SK-N-SH treated with all-trans-retinoic acid at 6 μM for 48 hours (cell line): ENCODE measurements at regions not wholly inside any gene's neighbourhood (a gene's known extent, or its start where the extent isn't known, plus 50 kb on each side); places are given as distances from the start of the nearest gene placed in this dataset.

Experiments
- ATAC-seq: fragments of 200-7000 bp; cut with Tn5 transposase; 3 replicates; pipeline ENCODE4 v1.9.1; 2020; ENCODE audit warnings: mild to moderate bottlenecking, moderate library complexity
- ARNTL ChIP-seq: fragments of 450-650 bp; formaldehyde crosslinking; IDR thresholded peaks from 2 replicates; pipeline ENCODE4 v1.5.0; 2020; ENCODE audit warnings: low read depth, mild to moderate bottlenecking, moderate library complexity, borderline replicate concordance
- BACH2 ChIP-seq: fragments of 250-450 bp; sonication (Bioruptor Pico); IDR thresholded peaks from 2 replicates; pipeline ENCODE4 v1.9.0; 2021; ENCODE audit warnings: mild to moderate bottlenecking, borderline replicate concordance
- CSDC2 ChIP-seq: fragments of 250-450 bp; sonication (Bioruptor Pico); IDR thresholded peaks from 2 replicates; pipeline ENCODE4 v1.5.0; 2020; ENCODE audit warnings: mild to moderate bottlenecking, moderate library complexity
- ESRRG ChIP-seq: fragments of 250-450 bp; sonication (Bioruptor Pico); IDR thresholded peaks from 2 replicates; pipeline ENCODE4 v1.6.1; 2021; ENCODE audit warnings: mild to moderate bottlenecking
- GLIS3 ChIP-seq: fragments of 250-450 bp; sonication (Bioruptor Pico); IDR thresholded peaks from 2 replicates; pipeline ENCODE4 v1.5.0; 2020; ENCODE audit warnings: mild to moderate bottlenecking, moderate library complexity
- ISL1 ChIP-seq: fragments of 250-450 bp; sonication (Bioruptor Pico); IDR thresholded peaks from 2 replicates; pipeline ENCODE4 v2.1.2; 2022; ENCODE audit warnings: mild to moderate bottlenecking, moderate library complexity
- OSR1 ChIP-seq: fragments of 250-450 bp; sonication (Bioruptor Pico); IDR thresholded peaks from 2 replicates; pipeline ENCODE4 v1.8.0; 2022; ENCODE audit warnings: moderate library complexity, mild to moderate bottlenecking, inconsistent platforms
- PPARA ChIP-seq: fragments of 250-450 bp; sonication (Bioruptor Pico); IDR thresholded peaks from 2 replicates; pipeline ENCODE4 v1.5.0; 2020; ENCODE audit warnings: mild to moderate bottlenecking, borderline replicate concordance
- RARB ChIP-seq: fragments of 250-450 bp; sonication (Bioruptor Pico); IDR thresholded peaks from 2 replicates; pipeline ENCODE4 v1.8.0; 2021; ENCODE audit warnings: mild to moderate bottlenecking, moderate library complexity
- SNAI2 ChIP-seq: fragments of 250-450 bp; sonication (Bioruptor Pico); IDR thresholded peaks from 2 replicates; pipeline ENCODE4 v1.5.0; 2020; ENCODE audit warnings: mild to moderate bottlenecking, moderate library complexity
- TCF4 ChIP-seq: fragments of 250-450 bp; sonication (Bioruptor Pico); IDR thresholded peaks from 2 replicates; pipeline ENCODE4 v1.8.0; 2021; ENCODE audit warnings: mild to moderate bottlenecking, moderate library complexity, borderline replicate concordance
- TOX ChIP-seq: fragments of 250-450 bp; sonication (Bioruptor Pico); IDR thresholded peaks from 2 replicates; pipeline ENCODE4 v1.8.0; 2021; ENCODE audit warnings: mild to moderate bottlenecking, moderate library complexity, borderline replicate concordance
- ZC3H10 ChIP-seq: fragments of 250-450 bp; sonication (Bioruptor Pico); IDR thresholded peaks from 2 replicates; pipeline ENCODE4 v1.5.1; 2021; ENCODE audit warnings: mild to moderate bottlenecking, moderate library complexity
- ZFP3 ChIP-seq: fragments of 250-450 bp; sonication (Bioruptor Pico); IDR thresholded peaks from 2 replicates; pipeline ENCODE4 v1.5.0; 2020; ENCODE audit warnings: mild to moderate bottlenecking, moderate library complexity
- ZFP30 ChIP-seq: fragments of 450-650 bp; formaldehyde crosslinking; IDR thresholded peaks from 2 replicates; pipeline ENCODE4 v1.5.0; 2022; ENCODE audit warnings: mild to moderate bottlenecking, moderate library complexity
- ZNF565 ChIP-seq: fragments of 450-650 bp; formaldehyde crosslinking; conservative IDR thresholded peaks from 2 replicates; pipeline ENCODE4 v1.5.0; 2020; ENCODE audit warnings: low read depth, mild to moderate bottlenecking, moderate library complexity
- ZNF70 ChIP-seq: fragments of 450-650 bp; formaldehyde crosslinking; IDR thresholded peaks from 2 replicates; pipeline ENCODE4 v1.5.0; 2020; ENCODE audit warnings: mild to moderate bottlenecking, moderate library complexity
- ZNF8 ChIP-seq: fragments of 450-650 bp; formaldehyde crosslinking; IDR thresholded peaks from 2 replicates; pipeline ENCODE4 v1.5.0; 2020; ENCODE audit warnings: mild to moderate bottlenecking, moderate library complexity
- TF ChIP-seq, protein P1 (sequence below): fragments of 250-450 bp; sonication (Bioruptor Pico); IDR thresholded peaks from 2 replicates; pipeline ENCODE4 v1.5.1; 2021; ENCODE audit warnings: mild to moderate bottlenecking, moderate library complexity
- TF ChIP-seq, protein P2 (sequence below): fragments of 250-450 bp; sonication (Bioruptor Pico); IDR thresholded peaks from 2 replicates; pipeline ENCODE4 v1.5.1; 2020; ENCODE audit warnings: low read depth, mild to moderate bottlenecking, moderate library complexity
- TF ChIP-seq, protein P3 (sequence below): fragments of 250-450 bp; sonication (Bioruptor Pico); IDR thresholded peaks from 2 replicates; pipeline ENCODE4 v1.8.0; 2021; ENCODE audit warnings: low read depth, mild to moderate bottlenecking, moderate library complexity, borderline replicate concordance

DNA sequence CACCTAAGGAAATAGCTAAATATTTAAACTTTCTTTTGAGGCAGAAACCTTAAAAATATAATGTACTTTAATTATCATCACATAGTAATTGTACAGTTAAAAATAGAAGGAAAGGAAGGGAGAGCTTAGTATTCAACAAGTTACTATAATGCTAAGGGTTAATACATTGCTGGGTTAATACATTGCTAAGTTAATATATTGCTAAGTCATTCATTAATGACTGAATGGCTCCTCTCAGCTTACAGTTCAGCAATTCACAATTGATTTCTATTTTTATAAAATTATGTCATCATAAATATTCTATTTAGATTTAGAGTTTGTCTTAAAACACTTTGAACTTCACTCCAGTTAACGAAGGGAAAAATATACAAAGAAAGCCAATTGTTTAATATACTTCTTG lies 207.9 kb downstream of the BMP4 start:
- TF ChIP-seq ZC3H10 (CRISPR knock-in tag) = no peak
- TF ChIP-seq PPARA = no peak
- no peak for TF ChIP-seq ISL1 (CRISPR knock-in tag)
- TF ChIP-seq SNAI2 (CRISPR knock-in tag) = no peak
- TF ChIP-seq TCF4 (CRISPR knock-in tag) = no peak
- TF ChIP-seq, protein P1, sequence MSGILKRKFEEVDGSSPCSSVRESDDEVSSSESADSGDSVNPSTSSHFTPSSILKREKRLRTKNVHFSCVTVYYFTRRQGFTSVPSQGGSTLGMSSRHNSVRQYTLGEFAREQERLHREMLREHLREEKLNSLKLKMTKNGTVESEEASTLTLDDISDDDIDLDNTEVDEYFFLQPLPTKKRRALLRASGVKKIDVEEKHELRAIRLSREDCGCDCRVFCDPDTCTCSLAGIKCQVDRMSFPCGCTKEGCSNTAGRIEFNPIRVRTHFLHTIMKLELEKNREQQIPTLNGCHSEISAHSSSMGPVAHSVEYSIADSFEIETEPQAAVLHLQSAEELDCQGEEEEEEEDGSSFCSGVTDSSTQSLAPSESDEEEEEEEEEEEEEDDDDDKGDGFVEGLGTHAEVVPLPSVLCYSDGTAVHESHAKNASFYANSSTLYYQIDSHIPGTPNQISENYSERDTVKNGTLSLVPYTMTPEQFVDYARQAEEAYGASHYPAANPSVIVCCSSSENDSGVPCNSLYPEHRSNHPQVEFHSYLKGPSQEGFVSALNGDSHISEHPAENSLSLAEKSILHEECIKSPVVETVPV (CRISPR knock-in tag) = no peak
- TF ChIP-seq, protein P2, sequence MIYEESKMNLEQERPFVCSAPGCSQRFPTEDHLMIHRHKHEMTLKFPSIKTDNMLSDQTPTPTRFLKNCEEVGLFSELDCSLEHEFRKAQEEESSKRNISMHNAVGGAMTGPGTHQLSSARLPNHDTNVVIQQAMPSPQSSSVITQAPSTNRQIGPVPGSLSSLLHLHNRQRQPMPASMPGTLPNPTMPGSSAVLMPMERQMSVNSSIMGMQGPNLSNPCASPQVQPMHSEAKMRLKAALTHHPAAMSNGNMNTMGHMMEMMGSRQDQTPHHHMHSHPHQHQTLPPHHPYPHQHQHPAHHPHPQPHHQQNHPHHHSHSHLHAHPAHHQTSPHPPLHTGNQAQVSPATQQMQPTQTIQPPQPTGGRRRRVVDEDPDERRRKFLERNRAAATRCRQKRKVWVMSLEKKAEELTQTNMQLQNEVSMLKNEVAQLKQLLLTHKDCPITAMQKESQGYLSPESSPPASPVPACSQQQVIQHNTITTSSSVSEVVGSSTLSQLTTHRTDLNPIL (CRISPR knock-in tag) = no peak
- TF ChIP-seq, protein P3, sequence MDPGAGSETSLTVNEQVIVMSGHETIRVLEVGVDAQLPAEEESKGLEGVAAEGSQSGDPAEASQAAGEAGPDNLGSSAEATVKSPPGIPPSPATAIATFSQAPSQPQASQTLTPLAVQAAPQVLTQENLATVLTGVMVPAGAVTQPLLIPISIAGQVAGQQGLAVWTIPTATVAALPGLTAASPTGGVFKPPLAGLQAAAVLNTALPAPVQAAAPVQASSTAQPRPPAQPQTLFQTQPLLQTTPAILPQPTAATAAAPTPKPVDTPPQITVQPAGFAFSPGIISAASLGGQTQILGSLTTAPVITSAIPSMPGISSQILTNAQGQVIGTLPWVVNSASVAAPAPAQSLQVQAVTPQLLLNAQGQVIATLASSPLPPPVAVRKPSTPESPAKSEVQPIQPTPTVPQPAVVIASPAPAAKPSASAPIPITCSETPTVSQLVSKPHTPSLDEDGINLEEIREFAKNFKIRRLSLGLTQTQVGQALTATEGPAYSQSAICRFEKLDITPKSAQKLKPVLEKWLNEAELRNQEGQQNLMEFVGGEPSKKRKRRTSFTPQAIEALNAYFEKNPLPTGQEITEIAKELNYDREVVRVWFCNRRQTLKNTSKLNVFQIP (CRISPR knock-in tag) = no peak
- TF ChIP-seq ZFP30 (CRISPR knock-in tag) = no peak
- no peak for TF ChIP-seq GLIS3 (CRISPR knock-in tag)
- TF ChIP-seq ZNF70 (CRISPR knock-in tag) = no peak
- no peak for TF ChIP-seq ZNF565 (CRISPR knock-in tag)
- no peak for TF ChIP-seq CSDC2 (CRISPR knock-in tag)
- TF ChIP-seq ESRRG (CRISPR knock-in tag) = no peak
- ATAC-seq = no peak

DNA sequence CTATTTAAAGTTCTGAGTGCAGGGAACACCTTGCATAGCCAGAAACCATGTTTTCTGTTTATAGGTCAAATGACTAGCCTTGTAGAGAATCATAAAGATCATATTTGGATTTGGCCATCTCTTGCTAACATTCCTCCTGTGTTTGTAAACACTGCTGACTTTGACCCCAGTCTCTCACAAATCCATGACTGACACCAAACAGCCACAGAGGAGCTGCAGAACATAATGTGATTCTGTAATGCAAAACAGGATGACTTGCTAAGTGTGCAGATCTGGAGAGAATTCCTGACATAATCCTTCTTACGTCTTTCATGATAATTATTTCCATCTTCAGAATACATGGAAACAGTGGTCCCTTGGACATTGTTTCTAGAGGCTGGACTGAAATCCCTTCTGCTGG lies 211.8 kb downstream of the BMP4 start:
- TF ChIP-seq, protein P2 (CRISPR knock-in tag) = no peak
- TF ChIP-seq ZC3H10 (CRISPR knock-in tag) (no peak), OSR1 (no peak), ESRRG (CRISPR knock-in tag) (no peak), ARNTL (CRISPR knock-in tag) (no peak), TCF4 (CRISPR knock-in tag) (no peak), BACH2 (no peak), RARB (CRISPR knock-in tag) (no peak), ZNF70 (CRISPR knock-in tag) (no peak), ISL1 (CRISPR knock-in tag) (no peak), SNAI2 (CRISPR knock-in tag) (no peak), ZFP3 (CRISPR knock-in tag) (no peak), PPARA (no peak), ZNF565 (CRISPR knock-in tag) (no peak), ZNF8 (no peak)
- TF ChIP-seq, protein P1 (CRISPR knock-in tag) = no peak
- ATAC-seq = no peak

DNA sequence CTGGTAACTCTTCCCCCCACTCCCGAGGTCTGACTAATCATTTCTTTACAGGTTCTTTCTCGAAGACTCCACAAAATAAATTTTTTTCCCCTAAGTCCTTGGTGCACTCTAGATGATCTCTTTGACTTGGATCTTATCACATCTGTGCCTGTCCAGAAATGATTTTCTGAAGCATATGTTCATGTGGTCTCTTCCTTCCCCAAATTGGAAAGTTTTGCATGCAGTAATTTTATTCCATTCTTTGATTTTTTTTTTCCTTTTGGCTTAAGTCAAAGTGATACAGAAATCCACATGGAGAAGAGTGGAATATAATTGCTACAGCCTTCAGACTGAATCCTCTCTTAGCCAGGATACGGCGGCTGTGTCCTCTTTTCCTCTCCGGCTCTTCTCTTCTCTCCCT lies 213.3 kb downstream of the BMP4 start:
- no peak for ATAC-seq
- no peak for TF ChIP-seq TCF4 (CRISPR knock-in tag)
- no peak for TF ChIP-seq ZNF70 (CRISPR knock-in tag)
- no peak for TF ChIP-seq CSDC2 (CRISPR knock-in tag)
- no peak for TF ChIP-seq ZNF565 (CRISPR knock-in tag)
- no peak for TF ChIP-seq ZNF8
- no peak for TF ChIP-seq ZFP3 (CRISPR knock-in tag)
- no peak for TF ChIP-seq ZC3H10 (CRISPR knock-in tag)
- no peak for TF ChIP-seq OSR1
- TF ChIP-seq BACH2 = no peak
- TF ChIP-seq, all 23 proteins: peak for 0

DNA sequence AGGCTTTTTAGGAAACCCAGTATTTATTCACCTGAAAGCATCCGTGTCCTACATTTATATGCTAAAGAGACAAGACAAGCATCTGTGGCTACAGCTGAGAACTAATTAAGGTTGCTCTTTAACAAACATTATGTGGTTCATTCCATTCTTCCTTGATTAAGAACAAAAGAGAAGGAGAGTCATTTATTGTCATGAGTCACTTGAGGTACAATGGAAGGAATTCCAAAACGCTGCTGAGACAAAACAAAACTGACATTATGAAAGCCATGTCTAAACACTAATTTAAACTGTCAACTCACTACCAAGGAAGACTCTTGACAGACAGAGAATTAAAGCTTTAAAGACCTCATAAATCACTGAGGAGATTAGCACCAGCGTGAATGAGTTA lies 214.4 kb downstream of the BMP4 start:
- ATAC-seq = no peak
- TF ChIP-seq TOX = no peak
- no peak for TF ChIP-seq ZFP30 (CRISPR knock-in tag)
- TF ChIP-seq, protein P3 (CRISPR knock-in tag) = no peak
- TF ChIP-seq BACH2 = no peak
- no peak for TF ChIP-seq CSDC2 (CRISPR knock-in tag)
- no peak for TF ChIP-seq ZC3H10 (CRISPR knock-in tag)
- no peak for TF ChIP-seq ZNF565 (CRISPR knock-in tag)
- TF ChIP-seq RARB (CRISPR knock-in tag) = no peak
- TF ChIP-seq ZFP3 (CRISPR knock-in tag) = no peak
- TF ChIP-seq ESRRG (CRISPR knock-in tag) = no peak
- TF ChIP-seq SNAI2 (CRISPR knock-in tag) = no peak
- TF ChIP-seq ZNF70 (CRISPR knock-in tag) = no peak
- TF ChIP-seq ARNTL (CRISPR knock-in tag) = no peak
- TF ChIP-seq PPARA = no peak
- TF ChIP-seq, protein P1 (CRISPR knock-in tag) = no peak
- TF ChIP-seq OSR1 = no peak
- no peak for TF ChIP-seq ZNF8
- no peak for TF ChIP-seq TCF4 (CRISPR knock-in tag)
